ENCODE measurements at regions not wholly inside any gene's neighbourhood (a gene's known extent, or its start where the extent isn't known, plus 50 kb on each side); places are given as distances from the start of the nearest gene placed in this dataset.

GRCh38 chr6:158255989-158256601, 56.2 kb upstream of the TULP4 start:
- Histone ChIP-seq H3F3A (replicated peaks; ENCODE audit: low read depth) (no peaks in the 10 kb centered on the region), H3K4me3 (no peak overlapping the region), H3K27me3 (ENCODE audit: insufficient read depth) (no peaks in the 10 kb centered on the region), H2AFZ (no peak overlapping the region), H3K27ac (ENCODE audit: low read depth) (peak overlapping the region; percentile 10; the same call in 1 of the 2 replicates), H3K4me2 (no peak overlapping the region), H4K20me1 (replicated peaks; ENCODE audit: insufficient read depth) (peaks cover 9% of the 10 kb centered on the region; the same call in 1 of the 2 replicates), H3K79me2 (replicated peaks; ENCODE audit: insufficient read depth) (peaks cover 89% of the 10 kb centered on the region), H3K36me3 (ENCODE audit: insufficient read depth) (no peaks in the 10 kb centered on the region), H3K4me1 (ENCODE audit: insufficient read depth) (peaks cover 7% of the 10 kb centered on the region; the same call in 1 of the 2 replicates), H3K9me2 (ENCODE audit: insufficient read depth) (0 out of 2 replicates have a peak, but pooled peaks cover 3% of the 10 kb centered on the region)
- Mint-ChIP-seq H3K36me3 (ENCODE audit: low read depth) (peaks cover 2% of the 10 kb centered on the region; the same call in 1 of the 3 replicates), H3K4me1 (peaks cover 16% of the 10 kb centered on the region), H3K9me3 (no peaks in the 10 kb centered on the region), H3K4me3 (no peak overlapping the region), H3K27ac (no peak overlapping the region), H3K27me3 (ENCODE audit: insufficient read depth, low read depth, poor library complexity) (peaks cover 4% of the 10 kb centered on the region)
- ATAC-seq: no peak
- DNase-seq (ENCODE audit: low spot score): peak; percentile 12
- TF ChIP-seq ETS1 (IDR thresholded peaks at IDR 0.05): no peak
- no peak for TF ChIP-seq ZNF331 (CRISPR knock-in tag; IDR thresholded peaks at IDR 0.05; ENCODE audit: low read depth)
- no peak for TF ChIP-seq CREB1 (CRISPR knock-in tag; IDR thresholded peaks at IDR 0.05; ENCODE audit: low read depth)
- no peak for TF ChIP-seq REST (IDR thresholded peaks at IDR 0.05; ENCODE audit: unreplicated experiment)
- no peak for TF ChIP-seq ZNF462 (CRISPR knock-in tag; IDR thresholded peaks at IDR 0.05)
- TF ChIP-seq CTCF (conservative IDR thresholded peaks at IDR 0.05; ENCODE audit: low read depth in 2 of 2): no peak
- no peak for TF ChIP-seq JUNB (IDR thresholded peaks at IDR 0.05; ENCODE audit: unreplicated experiment)
- no peak for TF ChIP-seq ZNF114 (CRISPR knock-in tag; IDR thresholded peaks at IDR 0.05)
- no peak for TF ChIP-seq STAT1 (IDR thresholded peaks at IDR 0.05; ENCODE audit: unreplicated experiment)
- no peak for TF ChIP-seq EZH2phosphoT487 (IDR thresholded peaks at IDR 0.05; ENCODE audit: unreplicated experiment)
- TF ChIP-seq POLR2AphosphoS5 (IDR thresholded peaks at IDR 0.05; ENCODE audit: low read depth): no peak
- no peak for TF ChIP-seq NANOG (IDR thresholded peaks at IDR 0.05; ENCODE audit: borderline replicate concordance)
- TF ChIP-seq EZH2 (IDR thresholded peaks at IDR 0.05; ENCODE audit: low read depth, unreplicated experiment): no peak
